ENCODE measurements at regions not wholly inside any gene's neighbourhood (a gene's known extent, or its start where the extent isn't known, plus 50 kb on each side); places are given as distances from the start of the nearest gene placed in this dataset.

- H3K4me1 ChIP-seq (ENCODE audit: control insufficient read depth, extremely low read depth, insufficient read depth, low read length), result no peaks in the 10 kb centered on the region
- no peak for TF ChIP-seq EZH2 (IDR thresholded peaks at IDR 0.05; ENCODE audit: low read length, missing control alignments)
- TF ChIP-seq, protein P1, sequence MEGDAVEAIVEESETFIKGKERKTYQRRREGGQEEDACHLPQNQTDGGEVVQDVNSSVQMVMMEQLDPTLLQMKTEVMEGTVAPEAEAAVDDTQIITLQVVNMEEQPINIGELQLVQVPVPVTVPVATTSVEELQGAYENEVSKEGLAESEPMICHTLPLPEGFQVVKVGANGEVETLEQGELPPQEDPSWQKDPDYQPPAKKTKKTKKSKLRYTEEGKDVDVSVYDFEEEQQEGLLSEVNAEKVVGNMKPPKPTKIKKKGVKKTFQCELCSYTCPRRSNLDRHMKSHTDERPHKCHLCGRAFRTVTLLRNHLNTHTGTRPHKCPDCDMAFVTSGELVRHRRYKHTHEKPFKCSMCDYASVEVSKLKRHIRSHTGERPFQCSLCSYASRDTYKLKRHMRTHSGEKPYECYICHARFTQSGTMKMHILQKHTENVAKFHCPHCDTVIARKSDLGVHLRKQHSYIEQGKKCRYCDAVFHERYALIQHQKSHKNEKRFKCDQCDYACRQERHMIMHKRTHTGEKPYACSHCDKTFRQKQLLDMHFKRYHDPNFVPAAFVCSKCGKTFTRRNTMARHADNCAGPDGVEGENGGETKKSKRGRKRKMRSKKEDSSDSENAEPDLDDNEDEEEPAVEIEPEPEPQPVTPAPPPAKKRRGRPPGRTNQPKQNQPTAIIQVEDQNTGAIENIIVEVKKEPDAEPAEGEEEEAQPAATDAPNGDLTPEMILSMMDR (conservative IDR thresholded peaks at IDR 0.05 in 1 of 2, IDR thresholded peaks at IDR 0.05 in 1 of 2; ENCODE audit: low read depth in 1 of 2, low read length in 2 of 2), result no peak
- H3K27ac ChIP-seq (ENCODE audit: insufficient read depth, low read length), result no peak overlapping the region
- no peaks in the 10 kb centered on the region for H3K79me2 ChIP-seq (ENCODE audit: control insufficient read depth, insufficient read depth, low read length)
- H3K4me3 ChIP-seq (replicated peaks in 1 of 4; ENCODE audit: control extremely low read depth in 1 of 4, insufficient read depth in 1 of 4, low read depth in 3 of 4, low read length in 4 of 4), result no peak overlapping the region
- no peaks in the 10 kb centered on the region for H3K9me3 ChIP-seq (ENCODE audit: control insufficient read depth, insufficient read depth, low read depth, low read length)
- H3K4me2 ChIP-seq (ENCODE audit: extremely low read depth, insufficient read depth, low read length), result no peak overlapping the region
- no peak for DNase-seq (ENCODE audit: low read depth in 2 of 2)
- no peaks in the 10 kb centered on the region for H3K27me3 ChIP-seq (ENCODE audit: control insufficient read depth, insufficient read depth, low read length)
- H3K36me3 ChIP-seq (ENCODE audit: control insufficient read depth, insufficient read depth, low read length), result no peaks in the 10 kb centered on the region
- H3K9ac ChIP-seq (ENCODE audit: insufficient read depth, low read length), result no peak overlapping the region
- H2AFZ ChIP-seq (ENCODE audit: low read length), result no peak overlapping the region
- H4K20me1 ChIP-seq (ENCODE audit: control insufficient read depth, extremely low read depth, insufficient read depth, low read length), result no peaks in the 10 kb centered on the region
Observed at GRCh38 chr1:38605063-38605462, 254.5 kb downstream of the RRAGC start.

GRCh38 chr1:38603907-38604306 is 255.7 kb downstream of the RRAGC start:
- Histone ChIP-seq H3K4me1 (ENCODE audit: control insufficient read depth, extremely low read depth, insufficient read depth, low read length) (no peaks in the 10 kb centered on the region), H4K20me1 (ENCODE audit: control insufficient read depth, extremely low read depth, insufficient read depth, low read length) (no peaks in the 10 kb centered on the region), H2AFZ (ENCODE audit: low read length) (no peak overlapping the region), H3K27me3 (ENCODE audit: control insufficient read depth, insufficient read depth, low read length) (no peaks in the 10 kb centered on the region), H3K9ac (ENCODE audit: insufficient read depth, low read length) (no peak overlapping the region), H3K36me3 (ENCODE audit: control insufficient read depth, insufficient read depth, low read length) (no peaks in the 10 kb centered on the region), H3K27ac (ENCODE audit: insufficient read depth, low read length) (no peak overlapping the region), H3K79me2 (ENCODE audit: control insufficient read depth, insufficient read depth, low read length) (no peaks in the 10 kb centered on the region), H3K4me3 (replicated peaks in 1 of 4; ENCODE audit: control extremely low read depth in 1 of 4, insufficient read depth in 1 of 4, low read depth in 3 of 4, low read length in 4 of 4) (no peak overlapping the region), H3K4me2 (ENCODE audit: extremely low read depth, insufficient read depth, low read length) (no peak overlapping the region), H3K9me3 (ENCODE audit: control insufficient read depth, insufficient read depth, low read depth, low read length) (no peaks in the 10 kb centered on the region)
- DNase-seq (ENCODE audit: low read depth in 2 of 2), result no peak
- TF ChIP-seq EZH2 (IDR thresholded peaks at IDR 0.05; ENCODE audit: low read length, missing control alignments), result no peak
- TF ChIP-seq, protein P1 (conservative IDR thresholded peaks at IDR 0.05 in 1 of 2, IDR thresholded peaks at IDR 0.05 in 1 of 2; ENCODE audit: low read depth in 1 of 2, low read length in 2 of 2), result no peak

- no peaks in the 10 kb centered on the region for H3K36me3 ChIP-seq (ENCODE audit: control insufficient read depth, insufficient read depth, low read length)
- no peak for DNase-seq (ENCODE audit: low read depth in 2 of 2)
- H3K27me3 ChIP-seq (ENCODE audit: control insufficient read depth, insufficient read depth, low read length), result no peaks in the 10 kb centered on the region
- H3K9me3 ChIP-seq (ENCODE audit: control insufficient read depth, insufficient read depth, low read depth, low read length), result no peaks in the 10 kb centered on the region
- H2AFZ ChIP-seq (ENCODE audit: low read length), result no peak overlapping the region
- no peaks in the 10 kb centered on the region for H3K79me2 ChIP-seq (ENCODE audit: control insufficient read depth, insufficient read depth, low read length)
- no peak overlapping the region for H3K27ac ChIP-seq (ENCODE audit: insufficient read depth, low read length)
- H3K9ac ChIP-seq (ENCODE audit: insufficient read depth, low read length), result no peak overlapping the region
- H4K20me1 ChIP-seq (ENCODE audit: control insufficient read depth, extremely low read depth, insufficient read depth, low read length), result no peaks in the 10 kb centered on the region
- no peaks in the 10 kb centered on the region for H3K4me1 ChIP-seq (ENCODE audit: control insufficient read depth, extremely low read depth, insufficient read depth, low read length)
- TF ChIP-seq EZH2 (IDR thresholded peaks at IDR 0.05; ENCODE audit: low read length, missing control alignments), result no peak
- TF ChIP-seq, protein P1 (conservative IDR thresholded peaks at IDR 0.05 in 1 of 2, IDR thresholded peaks at IDR 0.05 in 1 of 2; ENCODE audit: low read depth in 1 of 2, low read length in 2 of 2), result no peak
- H3K4me3 ChIP-seq (replicated peaks in 1 of 4; ENCODE audit: control extremely low read depth in 1 of 4, insufficient read depth in 1 of 4, low read depth in 3 of 4, low read length in 4 of 4), result no peak overlapping the region
- no peak overlapping the region for H3K4me2 ChIP-seq (ENCODE audit: extremely low read depth, insufficient read depth, low read length)
Observed at GRCh38 chr1:38600905-38601304, 258.7 kb downstream of the RRAGC start.

All from fibroblast of lung (primary cell).